Activated naive CD4-positive, alpha-beta T cell treated with anti-CD3 and anti-CD28 coated beads, Interleukin-2, amount 10 ng/mL, durations not matched to agents 7 days and 5 days (primary cell): ENCODE measurements at regions not wholly inside any gene's neighbourhood (a gene's known extent, or its start where the extent isn't known, plus 50 kb on each side); places are given as distances from the start of the nearest gene placed in this dataset.

Source experiments
- CTCF ChIA-PET: fragments of 350-600 bp; sonication (Branson Sonifier 250); formaldehyde crosslinking; loops from one replicate; lab custom pipeline; 2021; ENCODE audit warnings: antibody characterized with exemption; lab: Charles Lee
- DNase-seq: peaks from one replicate; pipeline ENCODE4 v3.0.0-alpha.2; 2020
- H3K27ac Mint-ChIP-seq: one replicate; pipeline ENCODE4 v1.8.0; 2021; ENCODE audit warnings: mild to moderate bottlenecking, moderate library complexity, mixed read lengths
- H3K27me3 Mint-ChIP-seq: one replicate; pipeline ENCODE4 v1.8.0; 2021; ENCODE audit warnings: mild to moderate bottlenecking, mixed read lengths
- H3K36me3 Mint-ChIP-seq: one replicate; pipeline ENCODE4 v1.8.0; 2021; ENCODE audit warnings: mixed read lengths
- H3K4me1 Mint-ChIP-seq: one replicate; pipeline ENCODE4 v1.8.0; 2021; ENCODE audit warnings: mixed read lengths
- H3K4me3 Mint-ChIP-seq: one replicate; pipeline ENCODE4 v1.8.0; 2021; ENCODE audit warnings: mild to moderate bottlenecking, moderate library complexity, mixed read lengths
- H3K9me3 Mint-ChIP-seq: one replicate; pipeline ENCODE4 v1.8.0; 2021; ENCODE audit warnings: mixed read lengths

DNA sequence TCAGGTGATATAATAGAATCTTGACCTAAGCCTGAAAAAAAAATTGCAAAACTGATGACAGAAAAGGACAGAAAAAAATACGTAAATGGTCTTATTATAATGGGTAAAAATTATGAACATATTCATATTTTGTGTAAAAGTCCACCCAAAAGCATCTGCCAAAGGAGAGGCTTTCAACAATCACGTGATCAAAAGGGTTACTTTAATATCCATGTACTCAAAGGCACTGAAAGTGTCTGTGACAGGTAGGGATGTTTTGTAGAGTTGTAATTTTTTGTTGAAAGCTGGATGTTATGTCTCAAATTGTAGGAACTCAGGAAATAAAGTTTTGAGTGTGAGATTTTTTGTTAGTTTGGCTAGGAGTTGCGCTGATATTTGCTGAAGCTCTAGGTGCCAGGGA is 144.8 kb upstream of the GALNTL6 start:
- CTCF ChIA-PET = no interaction called here
- no peaks in the 10 kb centered on the region for H3K9me3 Mint-ChIP-seq
- H3K36me3 Mint-ChIP-seq = no peaks in the 10 kb centered on the region
- DNase-seq = no peak
- no peaks in the 10 kb centered on the region for H3K4me1 Mint-ChIP-seq
- H3K4me3 Mint-ChIP-seq = no peak overlapping the region
- H3K27ac Mint-ChIP-seq = no peak overlapping the region
- H3K27me3 Mint-ChIP-seq = no peaks in the 10 kb centered on the region

DNA sequence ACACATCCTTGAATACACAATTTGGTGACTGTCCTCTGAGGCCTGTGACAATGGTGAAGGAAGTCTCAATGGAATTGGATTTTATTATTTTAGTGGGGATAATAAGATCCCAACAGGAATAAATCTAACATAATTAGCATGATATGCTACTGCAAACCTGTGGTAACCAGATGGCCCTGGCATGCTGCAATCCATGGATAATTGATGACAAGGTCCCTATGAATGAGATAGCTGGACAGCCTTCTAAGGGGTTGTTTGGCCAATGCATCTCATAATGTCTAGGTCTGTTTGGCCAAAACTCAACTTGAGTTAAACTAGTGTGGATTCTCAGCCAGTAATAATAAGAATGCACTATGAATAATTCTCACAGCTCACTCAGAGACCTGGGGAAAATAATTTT is 145.3 kb upstream of the GALNTL6 start:
- Mint-ChIP-seq H3K4me1 (no peaks in the 10 kb centered on the region), H3K27me3 (no peaks in the 10 kb centered on the region), H3K27ac (no peak overlapping the region), H3K36me3 (no peaks in the 10 kb centered on the region), H3K4me3 (no peak overlapping the region), H3K9me3 (no peaks in the 10 kb centered on the region)
- DNase-seq = no peak
- CTCF ChIA-PET = no interaction called here

DNA sequence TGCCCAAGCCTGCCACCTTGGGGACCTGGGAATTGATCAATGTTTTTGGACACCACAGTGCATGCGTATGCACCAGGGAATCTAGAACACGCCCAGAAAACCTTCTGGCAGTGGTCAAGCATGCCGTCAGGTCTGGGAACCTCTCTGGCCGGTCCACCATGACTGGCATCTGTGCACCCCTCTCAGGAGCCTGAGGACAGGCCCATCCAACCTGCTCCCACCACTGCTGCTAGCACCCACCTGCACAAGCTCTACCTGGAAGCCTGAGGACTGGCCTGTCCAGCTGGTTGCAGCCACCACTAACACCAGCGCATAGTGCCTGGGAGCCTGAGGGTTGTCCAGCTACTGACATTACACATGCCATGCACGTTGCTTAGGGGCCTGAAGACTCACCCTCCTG is 162.1 kb upstream of the GALNTL6 start:
- Mint-ChIP-seq H3K4me3 (no peak overlapping the region), H3K27me3 (no peaks in the 10 kb centered on the region), H3K27ac (no peak overlapping the region), H3K4me1 (no peaks in the 10 kb centered on the region), H3K36me3 (no peaks in the 10 kb centered on the region), H3K9me3 (peaks cover 5% of the 10 kb centered on the region)
- no peak for DNase-seq
- CTCF ChIA-PET = no interaction called here

DNA sequence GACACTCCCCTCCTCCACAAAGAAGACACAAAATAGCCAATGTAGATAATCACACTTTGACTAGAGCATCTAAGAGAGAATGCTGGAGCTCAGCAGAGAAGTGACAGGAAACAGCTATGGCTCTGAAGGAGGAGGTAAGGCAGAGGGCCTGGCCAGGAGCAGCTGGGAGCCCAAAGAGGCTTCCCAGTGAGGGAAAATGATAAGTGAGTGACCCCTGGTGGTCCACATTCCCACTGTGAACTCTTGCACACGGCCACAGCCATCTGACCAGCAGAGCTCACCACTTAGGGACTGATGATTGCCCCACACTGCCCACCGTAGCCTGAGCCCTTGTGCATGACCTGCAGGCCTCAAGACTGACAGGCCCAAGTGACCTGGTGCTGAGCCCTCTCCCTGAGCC is 162.7 kb upstream of the GALNTL6 start:
- CTCF ChIA-PET = no interaction called here
- no peak overlapping the region for H3K4me3 Mint-ChIP-seq
- no peaks in the 10 kb centered on the region for H3K27me3 Mint-ChIP-seq
- peaks cover 5% of the 10 kb centered on the region for H3K9me3 Mint-ChIP-seq
- H3K4me1 Mint-ChIP-seq = no peaks in the 10 kb centered on the region
- no peaks in the 10 kb centered on the region for H3K36me3 Mint-ChIP-seq
- DNase-seq = no peak
- no peak overlapping the region for H3K27ac Mint-ChIP-seq

DNA sequence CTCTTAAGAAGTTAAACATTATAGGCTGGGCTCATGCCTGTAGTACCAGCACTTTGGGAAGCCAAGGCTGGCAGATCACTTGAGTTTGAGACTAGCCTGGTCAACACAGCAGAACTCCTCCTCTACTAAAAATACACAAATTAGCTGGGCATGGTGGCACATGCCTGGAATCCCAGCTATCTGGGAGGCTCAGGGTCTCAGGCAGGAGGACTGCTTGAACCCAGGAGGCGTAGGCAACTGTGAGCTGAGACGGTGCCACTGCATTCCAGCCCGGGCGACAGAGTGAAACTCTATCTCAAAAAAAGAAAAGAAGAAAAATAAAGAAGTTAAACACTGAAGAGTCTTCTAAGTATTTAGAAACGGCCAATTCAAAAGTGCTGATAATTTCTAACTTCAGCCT is 164.3 kb upstream of the GALNTL6 start:
- no peaks in the 10 kb centered on the region for H3K36me3 Mint-ChIP-seq
- DNase-seq = no peak
- no peaks in the 10 kb centered on the region for H3K27me3 Mint-ChIP-seq
- CTCF ChIA-PET = no interaction called here
- peaks cover 5% of the 10 kb centered on the region for H3K9me3 Mint-ChIP-seq
- H3K4me1 Mint-ChIP-seq = no peaks in the 10 kb centered on the region
- H3K27ac Mint-ChIP-seq = no peak overlapping the region
- no peak overlapping the region for H3K4me3 Mint-ChIP-seq

DNA sequence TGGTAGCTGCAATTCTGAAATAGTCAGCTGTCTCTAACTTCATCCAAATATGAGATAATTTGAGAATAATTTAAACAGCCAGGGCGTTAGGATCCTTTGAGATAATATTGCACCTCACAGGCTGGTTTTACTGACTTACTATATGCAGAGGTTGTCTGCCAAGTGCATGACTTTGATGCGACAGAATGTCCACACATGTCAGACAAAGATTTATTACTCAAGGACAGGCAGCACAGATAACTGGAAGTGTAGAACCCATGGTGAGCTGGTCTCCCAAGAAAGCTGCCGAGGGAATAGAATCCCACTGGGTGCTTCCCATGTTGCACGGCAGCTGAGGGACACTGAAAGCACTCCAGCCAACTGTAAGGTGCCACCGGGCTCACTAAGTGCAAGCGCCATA is 166.2 kb upstream of the GALNTL6 start:
- Mint-ChIP-seq H3K4me1 (no peaks in the 10 kb centered on the region), H3K36me3 (no peaks in the 10 kb centered on the region), H3K27me3 (no peaks in the 10 kb centered on the region), H3K9me3 (peaks cover 1% of the 10 kb centered on the region), H3K4me3 (no peak overlapping the region), H3K27ac (no peak overlapping the region)
- CTCF ChIA-PET = no interaction called here
- DNase-seq = no peak

DNA sequence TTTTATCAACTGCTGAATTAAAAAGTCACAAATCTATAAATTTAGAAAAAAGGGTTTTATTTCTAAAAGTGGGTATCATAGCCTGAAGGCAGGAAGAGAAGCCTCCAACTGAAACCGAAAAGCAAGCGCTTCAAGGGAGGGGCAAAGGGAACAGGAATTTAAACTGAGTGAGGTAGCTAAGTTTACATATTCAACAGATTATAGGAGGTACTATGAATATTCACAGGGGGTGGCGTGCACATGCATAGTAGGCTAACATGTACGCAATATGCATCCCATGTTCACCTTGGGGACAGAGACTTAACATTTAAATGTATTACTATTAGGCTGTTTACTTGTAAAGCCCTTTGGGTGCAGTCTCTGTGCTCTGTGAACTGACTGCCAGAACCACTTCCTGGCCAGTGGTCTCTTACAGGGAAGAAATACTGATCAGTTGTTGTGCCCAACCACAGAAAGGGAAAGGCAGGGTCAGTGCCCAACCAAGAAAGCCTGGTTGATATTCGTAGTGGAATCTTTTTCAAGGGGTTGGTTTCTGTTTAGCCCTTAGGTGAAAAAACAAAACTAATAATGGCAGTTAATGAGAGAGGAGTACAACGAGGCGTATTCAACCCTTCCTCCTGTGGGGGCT is 168.7 kb upstream of the GALNTL6 start:
- Mint-ChIP-seq H3K9me3 (no peaks in the 10 kb centered on the region), H3K4me3 (no peak overlapping the region)
- CTCF ChIA-PET = no interaction called here

DNA sequence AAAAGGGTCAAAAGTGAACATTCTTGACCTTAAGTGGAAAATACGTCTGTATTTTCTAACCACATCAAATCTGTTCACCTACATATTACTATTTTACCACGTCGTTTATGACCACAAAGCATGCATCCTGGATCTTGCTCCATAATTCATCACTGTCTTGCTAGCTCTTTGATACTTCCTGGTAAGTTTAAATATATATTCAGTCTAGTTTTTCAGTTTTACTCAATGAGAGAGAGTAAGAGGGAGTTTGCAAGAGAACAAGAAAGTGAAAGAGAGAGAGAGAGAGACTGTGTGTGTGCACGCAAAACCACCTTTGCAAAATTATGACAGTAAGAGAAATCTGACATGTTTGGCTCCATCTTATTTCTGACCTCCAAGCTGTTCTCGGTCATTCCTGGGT is 173.7 kb upstream of the GALNTL6 start:
- CTCF ChIA-PET = interaction anchor here (0.6 kb wide), 1 partner anchor 1381 kb away, joined by 3 read pairs; no protein-coding TSS in a partner anchor
- DNase-seq = no peak
- Mint-ChIP-seq H3K4me1 (no peaks in the 10 kb centered on the region), H3K9me3 (peaks cover 2% of the 10 kb centered on the region), H3K27ac (no peak overlapping the region), H3K4me3 (no peak overlapping the region), H3K27me3 (no peaks in the 10 kb centered on the region), H3K36me3 (no peaks in the 10 kb centered on the region)

More for the DNA sequence above, 168.7 kb upstream of the GALNTL6 start:
- H3K27me3 Mint-ChIP-seq = no peaks in the 10 kb centered on the region
- no peaks in the 10 kb centered on the region for H3K36me3 Mint-ChIP-seq
- H3K27ac Mint-ChIP-seq = no peak overlapping the region
- no peak for DNase-seq
- H3K4me1 Mint-ChIP-seq = no peaks in the 10 kb centered on the region

DNA sequence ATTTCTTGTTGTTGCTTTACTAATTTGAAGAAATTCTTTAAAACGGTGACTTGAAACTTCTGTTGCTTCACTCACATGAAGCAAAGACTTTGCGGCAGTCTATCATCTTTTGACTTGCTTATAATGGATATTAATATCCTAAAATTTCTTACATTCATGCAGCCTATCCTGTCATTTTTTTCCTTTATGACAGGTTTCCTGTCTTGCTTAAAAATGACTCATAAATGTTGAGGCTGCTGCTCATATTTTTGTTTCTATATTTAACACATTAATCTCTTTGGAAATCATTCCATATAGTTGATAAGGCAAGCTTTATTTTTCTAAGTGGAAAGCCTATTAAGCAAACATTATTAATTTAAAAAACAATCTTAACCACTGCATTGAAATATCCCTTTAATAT is 176.6 kb upstream of the GALNTL6 start:
- DNase-seq = no peak
- H3K27ac Mint-ChIP-seq = no peak overlapping the region
- H3K36me3 Mint-ChIP-seq = no peaks in the 10 kb centered on the region
- no peaks in the 10 kb centered on the region for H3K4me1 Mint-ChIP-seq
- peaks cover 4% of the 10 kb centered on the region for H3K9me3 Mint-ChIP-seq
- H3K27me3 Mint-ChIP-seq = no peaks in the 10 kb centered on the region
- H3K4me3 Mint-ChIP-seq = no peak overlapping the region
- CTCF ChIA-PET = no interaction called here

DNA sequence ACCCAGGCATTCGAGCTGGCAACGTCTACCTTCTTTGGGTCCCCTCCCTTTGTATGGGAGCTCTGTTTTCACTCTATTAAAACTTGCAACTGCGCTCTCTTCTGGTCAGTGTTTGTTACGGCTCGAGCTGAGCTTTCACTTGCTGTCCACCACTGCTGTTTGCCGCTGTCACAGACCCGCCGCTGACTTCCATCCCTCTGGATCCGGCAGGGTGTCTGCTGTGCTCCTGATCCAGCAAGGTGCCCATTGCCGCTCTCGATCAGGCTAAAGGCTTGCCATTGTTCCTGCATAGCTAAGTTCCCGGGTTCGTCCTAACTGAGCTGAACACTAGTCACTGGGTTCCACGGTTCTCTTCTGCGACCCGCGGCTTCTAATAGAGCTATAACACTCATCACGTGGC is 183.5 kb upstream of the GALNTL6 start:
- peaks cover 9% of the 10 kb centered on the region for H3K9me3 Mint-ChIP-seq
- CTCF ChIA-PET = no interaction called here
- H3K27me3 Mint-ChIP-seq = no peaks in the 10 kb centered on the region
- DNase-seq = no peak
- no peak overlapping the region for H3K27ac Mint-ChIP-seq
- no peaks in the 10 kb centered on the region for H3K36me3 Mint-ChIP-seq
- H3K4me1 Mint-ChIP-seq = no peaks in the 10 kb centered on the region
- H3K4me3 Mint-ChIP-seq = no peak overlapping the region

DNA sequence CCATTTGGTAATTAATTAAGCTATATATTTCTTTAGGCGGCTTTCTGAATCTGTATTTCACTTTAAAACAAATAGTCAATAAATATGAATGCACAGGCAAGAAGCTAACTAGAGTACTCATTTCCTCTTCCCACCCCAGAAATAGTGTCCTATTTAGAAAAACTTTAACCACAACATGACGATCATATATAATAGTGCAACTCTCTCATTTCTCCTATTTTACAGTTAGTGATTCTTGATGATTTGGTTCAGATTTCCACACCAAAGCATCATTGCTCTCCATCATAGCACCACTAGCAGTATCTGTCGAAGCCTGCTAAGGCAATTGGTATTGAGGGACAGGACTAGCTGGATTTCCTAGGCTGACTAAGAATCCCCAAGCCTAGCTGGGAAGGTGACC is 184.0 kb upstream of the GALNTL6 start:
- Mint-ChIP-seq H3K27me3 (no peaks in the 10 kb centered on the region), H3K4me3 (no peak overlapping the region), H3K36me3 (no peaks in the 10 kb centered on the region), H3K27ac (no peak overlapping the region), H3K4me1 (no peaks in the 10 kb centered on the region), H3K9me3 (peaks cover 5% of the 10 kb centered on the region)
- DNase-seq = no peak
- CTCF ChIA-PET = no interaction called here

DNA sequence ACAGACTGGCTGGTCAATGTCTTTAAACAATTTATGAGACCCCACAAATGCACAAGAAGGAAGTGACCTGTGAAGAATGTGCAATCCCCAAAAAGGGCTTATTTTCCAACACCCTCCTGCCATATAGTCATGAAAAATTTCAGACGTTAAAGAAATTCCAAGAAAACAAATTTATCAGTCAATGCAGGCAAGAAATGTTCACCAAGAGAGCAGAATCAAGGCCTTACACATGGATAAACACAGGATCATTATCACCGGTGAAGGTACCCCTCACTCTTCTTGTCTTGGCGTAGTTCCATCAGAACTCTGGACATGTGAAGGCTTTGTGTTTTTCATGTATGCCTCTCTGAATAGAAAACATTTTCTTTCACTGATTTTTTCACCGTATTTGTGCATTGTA is 186.7 kb upstream of the GALNTL6 start:
- no peak overlapping the region for H3K27ac Mint-ChIP-seq
- H3K4me3 Mint-ChIP-seq = no peak overlapping the region
- H3K27me3 Mint-ChIP-seq = no peaks in the 10 kb centered on the region
- DNase-seq = no peak
- H3K9me3 Mint-ChIP-seq = peaks cover 5% of the 10 kb centered on the region
- CTCF ChIA-PET = no interaction called here
- no peaks in the 10 kb centered on the region for H3K4me1 Mint-ChIP-seq
- H3K36me3 Mint-ChIP-seq = no peaks in the 10 kb centered on the region

DNA sequence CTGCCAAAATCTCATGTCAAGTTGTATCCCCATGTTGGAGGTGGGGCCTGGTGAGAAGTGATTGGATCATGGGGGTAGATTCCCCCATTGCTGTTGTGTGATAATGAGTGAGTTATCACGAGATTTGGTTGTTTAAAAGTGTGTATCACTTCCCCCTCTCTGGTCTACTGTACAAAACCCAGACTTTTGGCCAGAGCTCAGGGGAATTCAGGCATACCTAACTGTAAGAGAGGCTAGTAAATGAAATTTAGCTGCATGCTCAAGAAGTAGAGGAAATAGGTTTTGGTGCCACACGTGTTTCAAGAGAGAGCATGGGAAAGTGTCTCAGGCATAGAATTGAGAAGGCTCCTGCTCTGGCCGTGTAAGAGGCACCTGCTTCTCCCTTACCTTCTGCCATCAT is 190.5 kb upstream of the GALNTL6 start:
- Mint-ChIP-seq H3K27ac (no peak overlapping the region), H3K4me1 (no peaks in the 10 kb centered on the region), H3K9me3 (peaks cover 2% of the 10 kb centered on the region), H3K27me3 (no peaks in the 10 kb centered on the region), H3K4me3 (no peak overlapping the region), H3K36me3 (no peaks in the 10 kb centered on the region)
- no peak for DNase-seq
- CTCF ChIA-PET = no interaction called here

DNA sequence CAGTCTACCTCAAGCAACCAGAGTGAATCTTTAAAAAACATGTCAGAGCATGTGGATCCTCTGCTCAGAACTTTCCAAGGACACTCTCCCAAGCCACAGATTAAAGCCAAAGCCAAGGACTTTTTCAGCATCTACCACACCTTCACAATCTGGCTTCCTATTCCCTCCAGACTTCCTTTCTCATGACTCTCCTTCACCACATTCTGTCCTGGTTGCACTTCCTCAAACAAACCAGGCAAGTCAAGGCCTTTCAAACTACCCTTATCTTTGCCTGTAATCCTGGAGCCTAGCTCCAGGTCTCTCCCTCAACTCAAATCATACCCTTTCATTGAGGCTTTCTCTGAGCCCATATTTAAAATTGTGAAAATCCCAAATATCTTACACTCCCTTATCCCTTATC is 191.6 kb upstream of the GALNTL6 start:
- H3K27ac Mint-ChIP-seq = no peak overlapping the region
- no peak overlapping the region for H3K4me3 Mint-ChIP-seq

DNA sequence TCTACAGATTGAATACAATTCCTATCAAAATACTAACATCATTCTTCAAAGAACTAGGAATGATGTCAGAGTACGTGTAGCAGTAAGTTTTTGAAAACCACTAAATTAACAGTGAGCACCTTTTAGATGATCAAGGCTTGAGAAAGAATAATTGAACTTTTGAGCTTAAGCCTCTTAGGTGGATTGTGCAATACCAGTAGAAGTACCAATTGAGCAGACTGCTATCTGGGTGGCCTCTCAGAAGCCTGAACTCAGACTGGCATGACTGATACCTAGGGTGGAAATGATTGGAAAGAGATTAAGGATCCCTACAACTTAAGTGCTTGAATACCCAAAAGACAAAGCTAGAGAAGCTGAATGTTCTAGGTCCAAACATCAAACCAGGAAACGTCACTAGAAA is 200.3 kb upstream of the GALNTL6 start:
- H3K36me3 Mint-ChIP-seq = no peaks in the 10 kb centered on the region
- no peak overlapping the region for H3K4me3 Mint-ChIP-seq
- no peak for DNase-seq
- H3K27me3 Mint-ChIP-seq = no peaks in the 10 kb centered on the region
- no peaks in the 10 kb centered on the region for H3K4me1 Mint-ChIP-seq
- no peaks in the 10 kb centered on the region for H3K9me3 Mint-ChIP-seq
- CTCF ChIA-PET = no interaction called here
- no peak overlapping the region for H3K27ac Mint-ChIP-seq

More for the DNA sequence above, 191.6 kb upstream of the GALNTL6 start:
- Mint-ChIP-seq H3K9me3 (peaks cover 2% of the 10 kb centered on the region), H3K27me3 (no peaks in the 10 kb centered on the region), H3K36me3 (no peaks in the 10 kb centered on the region), H3K4me1 (no peaks in the 10 kb centered on the region)
- CTCF ChIA-PET = no interaction called here
- no peak for DNase-seq
